SK-N-MC (cell line): ENCODE measurements at regions not wholly inside any gene's neighbourhood (a gene's known extent, or its start where the extent isn't known, plus 50 kb on each side); places are given as distances from the start of the nearest gene placed in this dataset.

ENCODE experiments used
- EZH2 ChIP-seq: fragments of 200-600 bp; sonication (generic); IDR thresholded peaks from one replicate; pipeline ENCODE4 v1.6.1; 2017; ENCODE audit warnings: antibody characterized with exemption
- POLR2AphosphoS5 ChIP-seq: IDR thresholded peaks from 2 replicates; pipeline ENCODE4 v1.6.1; 2012; ENCODE audit warnings: mild to moderate bottlenecking, low read depth, low read length, borderline replicate concordance

GRCh38 chr12:107845980-107846659, 71.6 kb downstream of the ASCL4 start:
- no peak for TF ChIP-seq POLR2AphosphoS5
- TF ChIP-seq EZH2: no peak
